ENCODE measurements at regions not wholly inside any gene's neighbourhood (a gene's known extent, or its start where the extent isn't known, plus 50 kb on each side); places are given as distances from the start of the nearest gene placed in this dataset.

GRCh38 chr3:111470032-111470431, 72.0 kb upstream of the CD96 start:
- Mint-ChIP-seq H3K27me3 (ENCODE audit: insufficient read depth, low read depth, poor library complexity) (peaks cover 3% of the 10 kb centered on the region), H3K4me3 (no peak overlapping the region), H3K27ac (no peak overlapping the region), H3K36me3 (ENCODE audit: low read depth) (peaks cover 15% of the 10 kb centered on the region; the same call in 2 of the 3 replicates), H3K9me3 (peaks cover 8% of the 10 kb centered on the region), H3K4me1 (peaks cover 17% of the 10 kb centered on the region)
- H3K4me1 ChIP-seq (ENCODE audit: insufficient read depth): peaks cover 18% of the 10 kb centered on the region
- ATAC-seq (no peak), DNase-seq (ENCODE audit: low spot score) (no peak)
- no peak for TF ChIP-seq STAT1 (IDR thresholded peaks at IDR 0.05; ENCODE audit: unreplicated experiment)
- no peak for TF ChIP-seq ETS1 (IDR thresholded peaks at IDR 0.05)
- no peak for TF ChIP-seq ZNF462 (CRISPR knock-in tag; IDR thresholded peaks at IDR 0.05)
- no peak for TF ChIP-seq NANOG (IDR thresholded peaks at IDR 0.05; ENCODE audit: borderline replicate concordance)
- no peak for TF ChIP-seq EZH2 (IDR thresholded peaks at IDR 0.05; ENCODE audit: low read depth, unreplicated experiment)
- no peak for TF ChIP-seq CTCF (conservative IDR thresholded peaks at IDR 0.05; ENCODE audit: low read depth in 2 of 2)
- no peak for TF ChIP-seq REST (IDR thresholded peaks at IDR 0.05; ENCODE audit: unreplicated experiment)
- no peak for TF ChIP-seq ZNF114 (CRISPR knock-in tag; IDR thresholded peaks at IDR 0.05)
- TF ChIP-seq ZNF331 (CRISPR knock-in tag; IDR thresholded peaks at IDR 0.05; ENCODE audit: low read depth): no peak
- no peak for TF ChIP-seq POLR2AphosphoS5 (IDR thresholded peaks at IDR 0.05; ENCODE audit: low read depth)
- no peak for TF ChIP-seq JUNB (IDR thresholded peaks at IDR 0.05; ENCODE audit: unreplicated experiment)
- TF ChIP-seq EZH2phosphoT487 (IDR thresholded peaks at IDR 0.05; ENCODE audit: unreplicated experiment): no peak
- TF ChIP-seq CREB1 (CRISPR knock-in tag; IDR thresholded peaks at IDR 0.05; ENCODE audit: low read depth): no peak
- peaks cover 23% of the 10 kb centered on the region for H3K9me2 ChIP-seq (ENCODE audit: insufficient read depth)
- no peaks in the 10 kb centered on the region for H3K36me3 ChIP-seq (ENCODE audit: insufficient read depth)
- no peak overlapping the region for H3K4me2 ChIP-seq
- no peaks in the 10 kb centered on the region for H3K27me3 ChIP-seq (ENCODE audit: insufficient read depth)
- no peak overlapping the region for H3K4me3 ChIP-seq
- no peak overlapping the region for H3K27ac ChIP-seq (ENCODE audit: low read depth)
- H2AFZ ChIP-seq: no peak overlapping the region
- no peaks in the 10 kb centered on the region for H3K79me2 ChIP-seq (replicated peaks; ENCODE audit: insufficient read depth)
- no peaks in the 10 kb centered on the region for H3F3A ChIP-seq (replicated peaks; ENCODE audit: low read depth)
- H4K20me1 ChIP-seq (replicated peaks; ENCODE audit: insufficient read depth): no peaks in the 10 kb centered on the region
